HK-2 (cell line): ENCODE measurements at regions not wholly inside any gene's neighbourhood (a gene's known extent, or its start where the extent isn't known, plus 50 kb on each side); places are given as distances from the start of the nearest gene placed in this dataset.

ENCODE experiments used
- DNase-seq: peaks from one replicate; pipeline ENCODE4 v3.0.0-alpha.2; 2018; ENCODE audit not compliant: unreplicated experiment

- no peak for DNase-seq
These were observed 420.3 kb upstream of the MMADHC start for GRCh38 chr2:150007815-150008430.

DNA sequence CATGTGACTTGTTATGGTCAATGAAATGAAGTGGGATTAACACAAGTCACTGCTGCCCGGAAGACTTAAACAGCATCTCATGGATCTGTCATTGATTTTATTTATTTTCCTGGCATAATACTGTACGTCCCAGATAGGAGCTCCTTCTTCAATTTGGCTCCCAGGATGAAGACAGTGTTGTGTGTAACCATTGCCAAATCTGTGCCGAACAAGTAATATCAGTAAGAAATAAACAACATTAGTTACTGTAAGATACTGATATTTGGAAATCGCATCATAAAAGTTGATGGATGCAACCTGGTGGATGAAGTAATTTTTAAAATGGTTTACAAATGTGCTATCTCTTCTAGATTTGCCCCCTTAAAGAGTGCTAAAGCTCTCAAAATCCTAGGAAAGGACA, 419.0 kb upstream of the MMADHC start:
- no peak for DNase-seq

DNA sequence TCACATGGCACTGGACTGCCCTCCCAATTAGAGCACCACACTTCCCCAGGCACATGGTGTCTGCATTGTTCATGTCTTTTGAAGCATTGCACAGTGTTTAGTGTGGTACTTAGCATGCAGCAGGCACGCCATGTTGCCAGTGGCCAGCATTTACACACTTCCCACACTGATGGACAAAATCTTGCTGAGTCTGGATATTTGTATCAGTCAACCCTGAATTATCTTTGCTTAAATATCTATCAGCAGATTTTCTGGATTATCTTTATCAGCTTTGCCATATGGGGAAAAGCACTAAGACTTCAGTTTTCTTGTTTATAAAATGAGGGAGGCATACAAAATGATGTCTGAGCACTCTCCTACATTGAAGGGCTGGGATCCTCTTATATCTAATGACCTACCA, 416.0 kb upstream of the MMADHC start:
- no peak for DNase-seq

DNA sequence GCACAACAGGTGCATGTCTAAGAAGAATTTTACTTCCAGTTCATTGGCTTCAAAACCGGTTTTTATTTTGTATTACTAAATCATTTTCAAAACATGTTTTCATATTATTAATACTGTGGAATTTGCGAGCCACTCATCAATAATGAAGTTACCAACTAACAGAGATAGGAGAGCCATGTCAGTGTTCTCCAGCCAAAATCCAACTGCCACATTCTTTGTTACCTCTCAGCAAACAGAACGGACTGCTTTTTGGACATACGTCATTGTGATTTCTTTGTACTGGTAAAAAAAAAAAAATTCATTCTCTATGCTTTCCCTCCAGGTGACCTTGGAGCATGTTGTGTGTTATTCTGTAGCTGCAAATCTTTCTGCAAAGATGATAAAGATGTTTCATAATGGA, 414.2 kb upstream of the MMADHC start:
- no peak for DNase-seq

DNA sequence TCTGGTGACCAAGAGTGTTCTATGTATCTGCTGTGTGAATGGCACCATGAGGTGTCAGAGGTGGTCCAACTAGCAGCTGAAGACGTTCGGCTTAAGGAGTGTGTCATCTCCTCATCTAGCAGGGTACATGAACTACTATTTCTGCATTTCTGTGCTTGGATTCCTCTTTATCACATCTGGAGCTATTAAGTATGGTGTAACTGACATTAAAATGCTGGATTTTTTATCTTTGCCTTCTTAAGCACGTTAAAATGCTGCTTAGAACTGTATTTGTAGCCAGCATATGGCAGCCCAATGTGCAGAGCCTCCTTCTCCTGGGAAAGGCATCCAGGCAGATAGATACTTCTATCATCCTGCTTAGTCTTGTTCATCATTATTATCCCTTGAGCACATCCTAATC, 409.3 kb upstream of the MMADHC start:
- no peak for DNase-seq

GRCh38 chr2:149994057-149994728, 406.6 kb upstream of the MMADHC start:
- peak; percentile 75 for DNase-seq

- DNase-seq = no peak
These were observed 405.7 kb upstream of the MMADHC start for GRCh38 chr2:149993316-149993715.

- no peak for DNase-seq
These were observed 404.0 kb upstream of the MMADHC start for GRCh38 chr2:149991576-149991975.

DNA sequence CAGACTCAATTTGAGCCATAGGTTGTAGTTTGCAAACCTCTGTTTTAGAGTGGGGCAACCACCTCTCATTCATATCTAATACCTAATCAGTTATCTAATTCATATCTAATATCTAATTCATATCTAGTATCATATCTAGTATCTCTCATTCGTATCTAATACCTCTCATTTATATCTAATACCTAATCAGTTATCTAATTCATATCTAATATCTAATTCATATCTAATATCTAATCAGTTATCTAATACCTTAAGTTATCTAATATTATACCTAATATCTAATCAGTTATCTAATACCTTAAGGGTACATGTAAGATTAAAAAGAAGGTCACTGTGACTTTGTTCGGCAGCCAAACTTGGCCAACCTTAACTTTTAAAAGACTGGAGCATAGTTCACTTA, 403.4 kb upstream of the MMADHC start:
- DNase-seq = no peak

GRCh38 chr2:149989447-149990063, 402.0 kb upstream of the MMADHC start:
- peak; percentile 10 for DNase-seq

GRCh38 chr2:149988361-149988760, 400.8 kb upstream of the MMADHC start:
- no peak for DNase-seq

DNA sequence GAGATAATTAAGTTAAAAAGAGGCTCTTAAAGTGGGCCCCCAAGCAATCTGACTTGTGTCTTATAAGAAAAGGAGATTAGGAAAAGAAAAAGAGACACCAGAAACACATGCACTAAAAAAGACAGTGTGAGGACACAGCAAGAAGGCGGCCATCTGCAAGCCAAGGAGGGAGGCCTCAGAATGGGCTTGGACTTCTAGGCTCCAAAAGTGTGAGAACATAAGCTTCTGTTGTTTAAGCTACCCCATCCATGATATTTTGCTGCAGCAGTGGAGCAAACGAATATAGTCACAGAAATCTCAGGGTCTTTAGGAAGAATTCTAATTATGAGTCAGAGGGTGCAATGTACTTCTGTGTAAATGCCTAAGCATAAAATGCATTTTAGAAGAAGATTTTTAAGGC, 399.3 kb upstream of the MMADHC start:
- DNase-seq = no peak

DNA sequence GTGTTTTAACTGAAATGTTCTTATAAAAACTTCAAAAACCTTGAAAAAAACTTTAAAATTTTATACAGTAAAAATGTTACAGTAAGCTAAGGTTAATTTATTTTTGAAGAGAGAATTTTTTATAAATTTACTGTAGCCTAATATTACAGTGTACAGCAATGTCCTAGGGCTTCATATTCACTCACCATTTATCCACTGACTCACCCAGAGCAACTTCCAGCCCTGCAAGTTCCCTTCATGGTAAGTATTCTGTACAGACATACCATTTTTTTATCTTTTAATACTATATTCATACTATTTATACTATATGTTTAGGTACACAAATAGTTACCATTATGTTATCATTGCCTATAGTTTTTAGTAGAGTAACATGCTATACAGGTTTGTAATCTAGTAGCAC, 396.7 kb upstream of the MMADHC start:
- DNase-seq = no peak

- DNase-seq = no peak
These were observed 384.5 kb upstream of the MMADHC start for GRCh38 chr2:149972066-149972465.

DNA sequence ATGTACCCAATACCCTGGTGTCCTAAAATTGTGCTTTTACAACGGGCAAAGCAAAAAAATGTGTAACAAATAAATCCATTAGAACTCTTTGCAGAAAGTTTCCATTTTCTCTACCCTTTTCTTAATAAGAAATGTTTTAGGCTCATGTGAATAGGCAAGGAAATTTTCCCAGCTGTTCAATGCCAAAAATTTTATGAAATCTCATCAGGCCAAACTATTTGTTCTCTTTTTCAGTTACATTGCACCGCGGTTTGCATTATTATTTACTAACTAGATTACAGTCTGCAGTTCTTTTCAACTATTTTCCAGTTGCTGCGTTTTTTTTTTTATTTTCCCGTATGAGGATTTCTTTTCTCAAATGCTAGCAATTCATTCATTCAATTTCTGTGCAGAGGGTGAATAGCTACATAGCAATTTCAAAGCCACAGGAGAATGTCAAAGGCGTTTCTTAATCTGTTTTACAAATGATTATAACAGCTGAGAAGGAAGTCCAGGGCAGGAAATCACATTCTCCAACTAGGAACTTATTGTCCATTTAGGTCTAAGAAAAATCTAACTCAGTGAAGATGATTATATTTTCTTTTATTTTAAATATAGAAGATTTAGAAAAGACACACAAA, 367.5 kb upstream of the MMADHC start:
- no peak for DNase-seq

DNA sequence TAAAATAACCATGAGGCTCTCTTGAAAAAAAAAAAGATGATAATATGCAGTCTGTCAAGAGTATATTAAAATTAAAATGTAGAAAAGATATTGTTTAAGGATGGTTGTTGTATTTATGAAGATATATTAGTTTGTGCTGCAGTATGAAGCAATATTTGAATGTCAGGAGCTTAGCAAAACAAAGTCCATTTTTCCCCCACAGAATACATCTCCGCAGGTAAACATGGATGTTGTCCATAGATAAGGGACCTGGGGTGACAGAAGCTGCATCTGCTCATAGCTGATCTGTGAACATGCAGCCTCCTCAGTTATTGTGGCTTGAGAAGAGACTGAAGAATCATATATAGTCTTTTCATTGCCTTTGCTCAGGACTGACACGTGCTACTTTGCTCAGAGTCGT, 366.1 kb upstream of the MMADHC start:
- no peak for DNase-seq

GRCh38 chr2:149931486-149931885, 343.9 kb upstream of the MMADHC start:
- DNase-seq = no peak

- no peak for DNase-seq
These were observed 340.4 kb upstream of the MMADHC start for GRCh38 chr2:149928011-149928410.

- no peak for DNase-seq
These were observed 338.6 kb upstream of the MMADHC start for GRCh38 chr2:149926149-149926548.

- no peak for DNase-seq
These were observed 337.1 kb upstream of the MMADHC start for GRCh38 chr2:149924549-149925213.

GRCh38 chr2:149924028-149924427, 336.5 kb upstream of the MMADHC start:
- no peak for DNase-seq

DNA sequence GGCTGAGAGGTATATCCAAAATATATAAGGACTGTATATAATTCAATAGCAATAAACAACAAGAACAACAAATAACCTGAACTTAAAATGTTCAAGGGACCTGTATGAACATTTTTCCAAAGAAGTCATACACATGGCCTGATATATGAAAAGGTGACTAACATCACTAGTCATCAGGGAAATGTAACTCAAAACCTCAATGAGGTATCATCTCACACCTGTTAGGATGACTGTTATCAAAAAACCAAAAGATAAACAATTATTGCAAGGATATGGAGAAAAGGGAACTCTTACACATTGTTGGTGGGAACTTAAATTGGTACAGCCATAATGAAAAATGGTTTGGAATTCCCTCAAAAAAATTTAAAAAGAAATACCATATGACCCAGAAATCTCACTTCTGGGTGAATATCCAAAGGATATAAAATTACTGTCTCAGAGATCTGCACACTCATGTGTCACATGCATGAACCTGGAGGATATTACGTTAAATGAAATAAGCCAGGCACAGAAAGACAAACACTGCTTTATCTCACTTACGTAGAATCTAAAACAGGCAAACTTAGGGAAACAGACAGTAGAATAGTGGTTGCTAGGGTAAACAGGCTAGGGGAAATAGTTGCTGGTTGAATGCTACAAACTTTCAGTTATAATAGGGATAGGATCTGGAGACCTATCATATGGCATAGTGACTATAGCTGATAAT, 334.5 kb upstream of the MMADHC start:
- no peak for DNase-seq
